Neural cell (in vitro differentiated cells): ENCODE measurements at regions not wholly inside any gene's neighbourhood (a gene's known extent, or its start where the extent isn't known, plus 50 kb on each side); places are given as distances from the start of the nearest gene placed in this dataset.

Source experiments
- H2AFZ ChIP-seq: fragments of 200-600, 300-800 bp; sonication (generic), shearing (Covaris generic); 2 replicates; pipeline ENCODE4 v1.6.0; 2014; ENCODE audit warnings: low read depth, mild to moderate bottlenecking, antibody characterized with exemption, low read length, moderate library complexity
- H3F3A ChIP-seq: fragments of 200-600 bp; shearing (Covaris generic); 2 replicates; pipeline ENCODE4 v1.6.1; 2016; ENCODE audit warnings: mild to moderate bottlenecking, moderate library complexity, mixed read lengths, antibody characterized with exemption, low read length; ENCODE audit not compliant: insufficient read depth, poor library complexity, severe bottlenecking
- H3K27ac ChIP-seq: fragments of 200-600, 300-800 bp; sonication (generic), shearing (Covaris generic); 2 replicates; pipeline ENCODE4 v1.5.1; 2014; ENCODE audit warnings: mild to moderate bottlenecking, low read length, moderate library complexity
- H3K27me3 ChIP-seq: fragments of 300-800, 200-600 bp; sonication (generic), shearing (Covaris generic); 2 replicates; pipeline ENCODE4 v1.6.0; 2014; ENCODE audit warnings: mild to moderate bottlenecking, low read depth, low read length, moderate library complexity; ENCODE audit not compliant: insufficient read depth
- H3K36me3 ChIP-seq: fragments of 300-800, 200-600 bp; sonication (generic), shearing (Covaris generic); 2 replicates; pipeline ENCODE4 v1.5.1; 2014; ENCODE audit warnings: mild to moderate bottlenecking, antibody characterized with exemption, low read length, moderate library complexity; ENCODE audit not compliant: insufficient read depth
- H3K4me2 ChIP-seq: fragments of 300-800, 200-600 bp; sonication (generic), shearing (Covaris generic); 2 replicates; pipeline ENCODE4 v1.6.0; 2014; ENCODE audit warnings: mild to moderate bottlenecking, low read length
- H3K4me3 ChIP-seq: fragments of 300-800, 200-600 bp; sonication (generic), shearing (Covaris generic); 2 replicates; pipeline ENCODE4 v1.5.1; 2014; ENCODE audit warnings: mild to moderate bottlenecking, low read length, moderate library complexity
- H3K79me2 ChIP-seq: fragments of 200-600 bp; shearing (Covaris generic); replicated peaks from 2 replicates; pipeline ENCODE4 v1.6.0; 2014; ENCODE audit warnings: mild to moderate bottlenecking, low read length, moderate library complexity; ENCODE audit not compliant: insufficient read depth
- H3K9ac ChIP-seq: fragments of 300-800, 200-600 bp; sonication (generic), shearing (Covaris generic); 2 replicates; pipeline ENCODE4 v1.6.1; 2016; ENCODE audit warnings: mild to moderate bottlenecking, low read length, mixed read lengths
- H3K9me2 ChIP-seq: fragments of 200-600 bp; shearing (Covaris generic); 2 replicates; pipeline ENCODE4 v1.6.1; 2016; ENCODE audit warnings: mild to moderate bottlenecking, low read length, mixed read lengths; ENCODE audit not compliant: insufficient read depth
- H3K9me3 ChIP-seq: fragments of 200-600, 300-800 bp; sonication (generic), shearing (Covaris generic); 2 replicates; pipeline ENCODE4 v1.6.1; 2016; ENCODE audit warnings: mild to moderate bottlenecking, mixed run types, low read length, moderate library complexity, mixed read lengths
- H4K20me1 ChIP-seq: fragments of 200-600 bp; shearing (Covaris generic); 2 replicates; pipeline ENCODE4 v1.6.1; 2016; ENCODE audit warnings: mild to moderate bottlenecking, mixed run types; ENCODE audit not compliant: insufficient read depth
- CTCF ChIP-seq: fragments of 450-650 bp; IDR thresholded peaks from 2 replicates; pipeline ENCODE4 v1.5.1; 2014; ENCODE audit warnings: antibody characterized with exemption, mild to moderate bottlenecking, moderate library complexity; ENCODE audit not compliant: poor library complexity, severe bottlenecking
- EP300 ChIP-seq: fragments of 450-650 bp; conservative IDR thresholded peaks from 2 replicates; pipeline ENCODE4 v1.6.1; 2014; ENCODE audit warnings: antibody characterized with exemption, mild to moderate bottlenecking, moderate library complexity; ENCODE audit not compliant: poor library complexity, severe bottlenecking
- EZH2 ChIP-seq: fragments of 200-600, 300-800 bp; shearing (Covaris generic), sonication (generic); IDR thresholded peaks from 2 replicates; pipeline ENCODE4 v1.6.1; 2014; ENCODE audit warnings: antibody characterized with exemption, low read length, borderline replicate concordance, mild to moderate bottlenecking; ENCODE audit not compliant: insufficient read depth, poor library complexity, severe bottlenecking
- MXI1 ChIP-seq: fragments of 450-650 bp; conservative IDR thresholded peaks from 2 replicates; pipeline ENCODE4 v1.6.1; 2014; ENCODE audit warnings: antibody characterized with exemption, mild to moderate bottlenecking; ENCODE audit not compliant: poor library complexity, severe bottlenecking
- POLR2AphosphoS5 ChIP-seq: IDR thresholded peaks from 2 replicates; pipeline ENCODE4 v1.6.1; 2012
- RAD21 ChIP-seq: fragments of 450-650 bp; conservative IDR thresholded peaks from 2 replicates; pipeline ENCODE4 v1.6.1; 2014; ENCODE audit warnings: antibody characterized with exemption, mild to moderate bottlenecking, moderate library complexity
- REST ChIP-seq: IDR thresholded peaks from 2 replicates; pipeline ENCODE4 v1.6.1; 2012; ENCODE audit warnings: borderline replicate concordance
- SMC3 ChIP-seq: fragments of 450-650 bp; conservative IDR thresholded peaks from 2 replicates; pipeline ENCODE4 v1.6.1; 2014; ENCODE audit warnings: antibody characterized with exemption, mild to moderate bottlenecking, moderate library complexity; ENCODE audit not compliant: poor library complexity
- TAF1 ChIP-seq: IDR thresholded peaks from 2 replicates; pipeline ENCODE4 v1.6.1; 2012; ENCODE audit warnings: low read depth

GRCh38 chr9:20197976-20198685 lies 409.3 kb upstream of the SLC24A2 start:
- Histone ChIP-seq H3K27me3 (no peaks in the 10 kb centered on the region), H4K20me1 (no peaks in the 10 kb centered on the region), H3K79me2 (no peaks in the 10 kb centered on the region), H3F3A (no peaks in the 10 kb centered on the region), H3K36me3 (no peaks in the 10 kb centered on the region), H3K9ac (no peak overlapping the region), H3K4me3 (no peak overlapping the region), H2AFZ (no peak overlapping the region), H3K27ac (no peak overlapping the region), H3K9me3 (no peaks in the 10 kb centered on the region), H3K4me2 (no peak overlapping the region), H3K9me2 (no peaks in the 10 kb centered on the region)
- TF ChIP-seq REST (no peak), RAD21 (no peak), MXI1 (no peak), SMC3 (no peak), EP300 (no peak), CTCF (no peak), EZH2 (no peak), TAF1 (no peak), POLR2AphosphoS5 (no peak)

GRCh38 chr9:20191228-20191840 lies 402.5 kb upstream of the SLC24A2 start:
- H3K9me2 ChIP-seq, result no peaks in the 10 kb centered on the region
- peaks cover 4% of the 10 kb centered on the region for H3F3A ChIP-seq
- H3K9me3 ChIP-seq, result no peaks in the 10 kb centered on the region
- TF ChIP-seq POLR2AphosphoS5, result no peak
- no peak for TF ChIP-seq SMC3
- TF ChIP-seq CTCF, result no peak
- no peak for TF ChIP-seq EZH2
- no peak for TF ChIP-seq TAF1
- TF ChIP-seq REST, result no peak
- TF ChIP-seq RAD21, result no peak
- no peak for TF ChIP-seq MXI1
- no peak for TF ChIP-seq EP300
- H3K4me3 ChIP-seq, result no peak overlapping the region
- H3K36me3 ChIP-seq, result no peaks in the 10 kb centered on the region
- no peaks in the 10 kb centered on the region for H3K79me2 ChIP-seq
- H3K27ac ChIP-seq, result no peak overlapping the region
- no peak overlapping the region for H3K4me2 ChIP-seq
- H3K9ac ChIP-seq, result no peak overlapping the region
- H2AFZ ChIP-seq, result no peak overlapping the region
- no peaks in the 10 kb centered on the region for H3K27me3 ChIP-seq
- H4K20me1 ChIP-seq, result no peaks in the 10 kb centered on the region
